AG20443 (cell line): ENCODE measurements at regions not wholly inside any gene's neighbourhood (a gene's known extent, or its start where the extent isn't known, plus 50 kb on each side); places are given as distances from the start of the nearest gene placed in this dataset.
"Not testable (repeated sequence)": the region's sequence is repeated elsewhere in the genome, so short reads cannot be mapped to it uniquely, and the experiment has no call there.

ENCODE experiments used
- DNase-seq: peaks from one replicate; pipeline ENCODE4 v3.0.0; 2012; ENCODE audit warnings: low spot score, mixed read lengths

DNA sequence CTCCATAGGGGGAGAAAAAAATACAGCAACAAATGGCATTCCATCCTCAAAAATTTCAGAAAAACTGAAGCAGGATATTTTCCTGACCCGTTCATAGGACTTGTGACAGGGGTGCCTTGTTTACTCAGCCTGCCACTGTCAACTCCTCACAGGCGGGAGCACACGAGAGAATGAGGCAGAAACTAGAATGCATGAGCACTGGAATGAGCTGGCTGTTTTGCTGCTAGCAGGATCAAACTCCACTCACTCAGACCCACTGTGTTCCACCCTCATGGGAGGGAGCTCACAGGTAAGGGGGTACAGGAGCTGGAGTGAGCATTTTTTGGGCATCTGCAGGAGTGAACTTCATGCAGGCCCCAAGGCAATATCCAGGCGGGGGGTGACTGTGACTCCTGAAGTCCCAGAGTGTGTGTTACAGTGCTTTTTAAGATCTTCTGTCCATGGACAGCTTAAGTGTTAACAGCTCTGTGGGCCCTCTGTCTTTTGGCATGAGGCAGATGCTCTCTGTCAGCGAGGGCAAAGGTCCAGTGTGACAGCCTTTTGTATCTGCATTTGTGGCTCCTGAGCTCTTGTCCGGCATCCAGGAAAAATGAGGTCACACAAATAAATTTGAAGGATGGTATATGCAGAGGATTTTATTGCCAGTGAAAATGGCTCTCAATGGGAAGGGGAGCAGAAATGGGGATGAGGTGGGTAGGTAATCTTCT is 905.7 kb upstream of the TENM4 start:
- no peak for DNase-seq

DNA sequence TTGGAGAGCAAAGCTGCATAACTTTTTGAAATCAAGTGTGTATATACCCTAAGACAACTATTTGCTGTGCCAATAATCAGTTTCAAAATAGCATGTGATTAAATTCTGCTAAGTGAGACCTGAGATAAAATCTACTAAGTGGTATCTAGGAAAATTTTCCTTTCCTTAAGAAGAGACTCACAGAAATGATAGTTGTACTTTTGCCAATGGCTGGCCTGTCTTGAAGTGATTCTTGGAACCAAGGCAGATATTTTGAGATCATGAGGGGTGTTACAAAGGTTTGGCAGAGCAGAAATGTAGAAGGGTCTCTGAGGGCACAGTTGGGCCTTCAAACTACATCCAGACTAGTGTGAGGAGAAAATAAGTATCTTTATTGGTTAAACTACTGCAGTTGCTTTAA is 902.6 kb upstream of the TENM4 start:
- DNase-seq: no peak

DNA sequence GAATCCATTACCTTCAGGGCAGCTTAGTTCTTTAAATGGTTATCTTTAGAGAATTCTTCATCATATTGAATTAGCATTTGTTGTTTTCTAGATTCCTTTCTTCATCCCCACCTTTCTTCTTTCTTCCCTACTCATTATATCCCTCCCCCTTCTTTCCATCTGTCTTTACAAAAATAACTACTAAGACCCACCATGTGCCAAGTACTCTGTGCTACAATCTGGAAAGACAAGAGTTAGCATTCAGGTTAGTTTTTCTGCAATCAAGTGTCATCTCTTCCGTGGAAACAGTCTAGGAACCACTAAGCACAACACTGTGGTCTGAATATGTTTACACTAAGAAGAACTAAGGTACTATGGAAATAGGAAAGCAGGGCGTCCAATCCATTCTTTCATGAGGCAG is 897.4 kb upstream of the TENM4 start:
- DNase-seq: no peak

- no peak for DNase-seq
Measured at GRCh38 chr11:80331694-80332093, 890.9 kb upstream of the TENM4 start.

GRCh38 chr11:80330264-80330663 is 889.4 kb upstream of the TENM4 start:
- DNase-seq: no peak

GRCh38 chr11:80328774-80329173 is 887.9 kb upstream of the TENM4 start:
- no peak for DNase-seq

- DNase-seq: no peak
Measured at GRCh38 chr11:80327956-80328614, 887.3 kb upstream of the TENM4 start.

GRCh38 chr11:80321786-80322185 is 881.0 kb upstream of the TENM4 start:
- no peak for DNase-seq

- DNase-seq: no peak
Measured at GRCh38 chr11:80320765-80321164, 879.9 kb upstream of the TENM4 start.

DNA sequence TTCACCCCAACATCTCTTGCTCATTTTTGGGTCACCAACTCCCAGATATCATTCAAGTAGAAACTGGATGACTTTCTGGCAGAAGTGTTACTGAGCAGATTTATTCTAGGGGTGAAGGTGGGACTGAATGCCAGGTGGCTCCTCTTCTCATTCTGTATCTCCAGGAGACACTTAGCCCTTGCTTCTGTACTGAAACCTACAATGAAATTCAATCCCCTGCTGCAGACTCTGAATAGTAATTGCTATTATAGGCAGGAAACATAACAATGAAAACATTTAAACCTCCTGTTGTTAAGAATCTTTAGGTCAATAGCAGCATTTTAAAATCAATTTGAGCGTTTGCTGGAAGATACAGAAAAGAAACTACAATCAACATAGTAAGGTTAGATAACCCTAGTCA is 879.4 kb upstream of the TENM4 start:
- no peak for DNase-seq

GRCh38 chr11:80317612-80318011 is 876.8 kb upstream of the TENM4 start:
- no peak for DNase-seq

- no peak for DNase-seq
Measured at GRCh38 chr11:80315200-80315599, 874.4 kb upstream of the TENM4 start.

- DNase-seq: no peak
Measured at GRCh38 chr11:80309301-80309700, 868.5 kb upstream of the TENM4 start.

- no peak for DNase-seq
Measured at GRCh38 chr11:80307676-80308075, 866.8 kb upstream of the TENM4 start.

- DNase-seq: no peak
Measured at GRCh38 chr11:80297858-80298632, 857.2 kb upstream of the TENM4 start.

- no peak for DNase-seq
Measured at GRCh38 chr11:80293293-80293692, 852.5 kb upstream of the TENM4 start.

DNA sequence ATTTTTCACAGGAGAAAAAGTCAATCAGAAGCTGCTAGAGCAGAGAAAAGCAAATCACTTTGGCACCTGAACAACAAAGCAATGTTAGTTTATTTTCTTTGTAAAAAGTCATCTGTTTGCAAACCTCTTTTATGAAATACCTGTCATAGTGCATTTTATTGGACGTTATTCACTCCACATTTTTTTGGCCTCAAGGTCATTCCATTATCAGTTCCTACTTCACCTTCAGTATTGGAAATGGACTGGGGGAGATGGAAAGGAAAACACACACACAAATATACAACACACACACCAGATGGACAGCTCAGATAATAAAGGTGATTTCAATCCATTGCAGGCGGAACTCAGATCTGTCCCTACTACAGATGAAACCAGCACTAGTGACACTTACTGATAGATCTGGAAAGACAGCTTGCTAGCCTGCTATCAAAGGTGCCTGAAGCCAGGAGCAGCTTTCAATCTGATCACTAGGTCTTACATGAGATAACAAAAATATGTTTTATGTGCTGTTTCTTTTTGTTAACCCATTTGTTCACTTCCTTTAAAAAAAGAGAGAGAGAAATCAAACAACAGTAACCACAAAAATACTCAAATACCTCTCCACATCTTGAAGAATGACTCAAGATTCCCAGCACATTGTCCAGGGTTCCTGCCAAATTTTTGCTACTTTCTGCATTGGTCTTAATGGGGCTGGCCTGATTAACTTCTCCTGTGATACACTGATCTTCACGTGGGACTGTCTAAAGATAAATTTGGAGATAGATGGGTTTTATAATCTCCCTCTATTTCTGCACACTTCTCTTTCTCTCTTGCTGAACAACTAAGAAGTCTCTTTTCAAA is 844.3 kb upstream of the TENM4 start:
- no peak for DNase-seq

GRCh38 chr11:80282643-80283042 is 841.8 kb upstream of the TENM4 start:
- no peak for DNase-seq

- no peak for DNase-seq
Measured at GRCh38 chr11:80281194-80281593, 840.4 kb upstream of the TENM4 start.

GRCh38 chr11:80280737-80281136 is 839.9 kb upstream of the TENM4 start:
- DNase-seq: no peak

GRCh38 chr11:80261776-80262175 is 820.9 kb upstream of the TENM4 start:
- DNase-seq: no peak

DNA sequence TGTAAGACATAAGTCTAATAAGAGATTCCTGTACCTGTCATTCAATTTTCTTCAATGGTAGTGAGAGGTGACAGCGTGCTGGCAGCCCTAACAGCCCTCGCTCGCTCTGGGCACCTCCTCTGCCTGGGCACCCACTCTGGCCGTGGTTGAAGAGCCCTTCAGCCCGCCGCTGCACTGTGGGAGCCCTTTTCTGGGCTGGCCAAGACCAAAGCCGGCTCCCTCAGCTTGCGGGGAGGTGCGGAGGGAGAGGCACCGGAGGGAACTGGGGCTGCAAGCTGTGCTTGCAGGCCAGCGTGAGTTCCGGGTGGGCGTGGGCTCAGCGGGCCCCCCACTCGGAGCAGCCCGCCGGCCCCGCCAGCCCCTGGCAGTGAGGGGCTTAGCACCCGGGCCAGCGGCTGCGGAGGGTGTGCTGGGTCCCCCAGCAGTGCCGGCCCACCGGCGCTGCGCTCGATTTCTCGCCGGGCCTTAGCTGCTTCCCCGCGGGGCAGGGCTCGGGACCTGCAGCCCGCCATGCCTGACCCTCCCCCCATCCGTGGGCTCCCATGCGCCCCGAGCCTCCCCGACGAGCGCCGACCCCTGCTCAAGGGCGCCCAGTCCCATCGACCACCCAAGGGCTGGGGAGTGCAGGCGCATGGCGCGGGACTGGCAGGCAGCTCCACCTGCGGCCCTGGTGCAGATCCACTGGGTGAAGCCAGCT is 816.6 kb upstream of the TENM4 start:
- not testable (repeated sequence) for DNase-seq
